Femur (tissue), 1 donor: ENCODE measurements at regions not wholly inside any gene's neighbourhood (a gene's known extent, or its start where the extent isn't known, plus 50 kb on each side); places are given as distances from the start of the nearest gene placed in this dataset.
A peak's percentile ranks its signal among the peaks of the same experiment; 100 is the strongest.

ENCODE experiments used
- DNase-seq: peaks from one replicate; pipeline ENCODE4 v3.0.0-alpha.2; 2017

GRCh38 chr3:40997711-40998519 lies 201.4 kb upstream of the CTNNB1 start:
- DNase-seq = no peak

DNA sequence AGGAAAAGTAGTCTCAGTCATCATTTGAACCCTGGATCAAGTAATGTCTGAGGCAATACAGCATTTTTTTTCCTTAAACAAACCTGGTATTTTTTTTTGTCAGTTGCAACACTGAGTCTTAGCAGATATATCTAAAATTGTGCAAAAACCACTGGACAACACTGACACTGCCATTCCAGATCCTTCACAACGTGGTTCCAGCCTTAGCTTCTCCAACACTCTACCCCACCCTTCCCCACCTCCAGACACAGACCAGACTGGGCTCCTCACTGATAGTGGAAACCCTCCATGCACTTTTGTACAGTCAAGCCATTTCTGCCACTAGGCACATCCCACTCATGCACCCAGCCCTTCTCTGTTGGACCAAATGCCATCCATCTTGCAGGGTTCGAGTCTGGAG lies 199.6 kb upstream of the CTNNB1 start:
- no peak for DNase-seq

DNA sequence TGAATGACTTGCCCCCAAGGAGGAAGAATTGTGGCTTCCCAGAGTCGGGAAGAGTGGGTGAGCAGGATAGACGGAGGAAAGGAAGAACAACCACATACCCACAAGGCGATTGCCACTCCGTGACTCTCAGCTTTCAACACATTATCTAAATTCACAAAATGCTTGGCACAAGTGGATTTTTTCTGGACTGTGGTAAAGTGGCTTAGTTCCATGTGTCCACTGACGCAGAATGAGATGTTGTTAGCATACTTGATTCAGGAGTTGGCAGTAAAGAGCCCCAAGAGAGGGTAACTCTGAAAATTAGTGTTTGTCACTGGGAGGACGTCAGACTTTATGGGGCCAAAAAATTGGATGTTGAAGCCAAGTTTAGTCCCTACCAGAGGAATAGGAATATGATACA lies 198.8 kb upstream of the CTNNB1 start:
- DNase-seq = peak; percentile 69

DNA sequence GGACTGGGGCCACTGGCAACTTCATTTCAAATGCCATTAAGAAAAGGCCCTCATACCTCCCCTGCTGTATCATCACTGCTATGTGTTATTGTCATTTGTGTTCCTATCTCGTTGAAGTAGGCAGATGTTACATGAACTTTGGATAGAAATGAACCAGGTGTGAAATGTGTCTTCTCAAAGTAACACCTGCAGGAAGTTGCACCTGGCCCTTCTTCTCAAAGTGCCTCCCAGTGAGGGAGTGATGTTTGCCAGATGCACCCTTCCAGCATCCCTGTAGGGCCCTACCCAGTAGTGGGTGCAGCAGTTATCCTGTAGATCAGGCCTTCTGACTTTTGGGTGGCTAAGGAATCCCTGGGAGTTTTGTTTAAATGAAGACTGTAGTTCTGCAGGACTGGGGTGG lies 197.7 kb upstream of the CTNNB1 start:
- no peak for DNase-seq

DNA sequence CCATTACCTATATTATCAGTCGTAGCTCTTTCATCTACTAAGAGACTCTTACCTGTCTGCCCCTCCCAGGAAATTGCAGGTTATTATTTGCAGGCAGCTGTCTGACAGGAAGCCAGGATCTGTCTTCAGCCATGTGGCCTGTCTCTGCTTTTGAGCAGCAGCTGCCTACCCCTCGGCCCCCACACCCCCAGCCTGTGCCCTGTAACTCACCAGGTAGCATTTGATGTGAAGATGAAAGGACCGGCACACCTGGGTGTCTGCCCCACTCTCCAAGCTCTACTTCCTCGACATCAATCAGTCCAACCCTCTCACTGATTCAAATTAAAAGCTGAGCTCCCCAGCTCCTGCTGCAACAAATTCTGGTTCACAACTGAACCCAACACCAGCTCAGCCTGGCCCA lies 197.2 kb upstream of the CTNNB1 start:
- DNase-seq = no peak

DNA sequence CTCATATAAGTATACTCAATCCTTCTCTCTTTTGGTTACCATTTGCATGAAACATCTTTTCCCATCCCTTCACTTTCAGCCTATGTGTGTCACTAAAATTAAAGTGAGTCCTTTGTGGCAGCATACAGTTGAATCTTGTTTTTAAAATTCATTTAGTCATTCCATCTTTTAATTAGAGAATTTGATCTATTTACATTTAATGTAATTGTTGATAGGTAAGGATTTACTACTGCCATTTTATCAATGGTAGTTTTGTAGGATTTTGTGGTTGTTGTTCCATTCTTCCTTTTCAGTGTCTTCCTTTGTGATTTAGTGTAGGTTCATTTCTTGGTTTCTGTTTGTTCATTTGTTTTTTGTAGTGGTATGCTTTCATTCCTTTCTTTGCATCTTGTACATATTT lies 191.9 kb upstream of the CTNNB1 start:
- DNase-seq = no peak

GRCh38 chr3:41011854-41012253 lies 187.5 kb upstream of the CTNNB1 start:
- DNase-seq = no peak

DNA sequence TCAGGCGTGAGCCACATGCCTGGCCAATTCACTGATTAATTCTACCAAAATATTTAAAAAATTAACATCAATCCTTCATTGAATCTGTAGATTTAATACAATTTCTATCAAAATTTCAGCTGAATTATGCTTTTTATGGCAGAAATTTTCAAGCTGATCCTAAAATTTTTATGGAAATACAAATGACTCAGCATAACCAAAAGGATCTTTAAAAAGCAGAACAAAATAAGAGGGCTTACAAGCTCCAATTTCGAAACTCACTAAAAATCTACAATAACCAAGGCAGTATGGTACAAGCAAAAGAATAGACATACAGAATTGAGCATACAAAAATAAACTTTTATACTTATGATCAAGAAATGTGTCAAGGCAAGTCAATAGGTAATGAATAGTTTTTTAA lies 180.4 kb upstream of the CTNNB1 start:
- no peak for DNase-seq

GRCh38 chr3:41024031-41024836 lies 175.1 kb upstream of the CTNNB1 start:
- no peak for DNase-seq

DNA sequence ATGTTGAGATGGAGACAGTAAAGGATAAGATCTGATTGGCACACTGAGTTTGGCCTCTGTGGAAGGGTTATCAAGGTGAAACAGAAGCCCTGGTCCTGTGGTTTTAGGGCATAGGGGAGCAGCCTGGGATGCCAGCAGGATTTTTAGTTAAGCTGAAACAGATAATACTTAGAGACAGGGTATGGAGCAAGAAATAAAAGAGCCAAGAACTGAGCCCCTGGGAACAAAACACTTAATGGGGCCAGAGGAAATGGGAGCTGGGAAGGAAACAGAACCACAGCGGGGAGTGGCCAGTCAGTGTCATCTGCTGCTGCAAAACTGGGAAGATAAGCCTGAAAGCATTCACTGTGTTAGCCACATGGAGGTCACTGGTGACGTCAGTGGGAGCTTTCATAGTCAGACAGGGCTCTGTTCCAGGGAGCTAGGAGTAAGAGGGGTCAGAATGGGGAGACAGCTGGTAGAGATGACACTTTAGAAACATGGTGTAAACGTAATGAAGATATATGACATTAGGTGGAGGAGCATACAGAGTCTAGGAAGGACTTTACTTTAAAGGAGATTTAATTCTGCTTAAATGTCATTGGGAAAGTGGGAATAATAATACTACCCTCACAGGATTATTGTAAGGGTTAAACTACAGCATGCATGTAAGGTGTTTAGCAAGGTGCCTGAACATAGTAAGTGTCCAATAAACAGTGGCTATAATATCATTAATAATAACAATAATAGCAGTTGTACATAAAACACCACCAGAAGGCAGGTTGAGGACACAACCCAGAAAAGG lies 172.7 kb upstream of the CTNNB1 start:
- DNase-seq = peak; percentile 74

DNA sequence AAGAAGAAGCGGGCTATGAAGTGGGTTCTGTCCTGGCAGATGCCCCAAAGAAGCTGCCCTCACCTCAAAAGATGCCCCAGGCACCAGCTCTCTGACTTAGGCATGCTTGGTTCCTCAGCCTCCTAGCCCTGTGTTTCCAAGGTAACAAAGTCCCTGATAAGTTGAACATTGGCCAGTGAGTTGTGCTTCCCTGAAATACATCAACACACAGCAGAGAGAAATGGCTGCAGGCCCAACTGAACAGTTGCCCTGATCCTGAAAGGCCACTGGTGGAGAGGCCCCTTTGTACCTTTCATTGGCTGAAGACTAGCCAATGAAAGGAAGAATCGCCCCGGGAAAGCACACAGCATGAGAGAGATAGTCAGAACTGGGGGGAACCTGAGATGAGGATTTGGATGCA lies 169.9 kb upstream of the CTNNB1 start:
- DNase-seq = no peak

DNA sequence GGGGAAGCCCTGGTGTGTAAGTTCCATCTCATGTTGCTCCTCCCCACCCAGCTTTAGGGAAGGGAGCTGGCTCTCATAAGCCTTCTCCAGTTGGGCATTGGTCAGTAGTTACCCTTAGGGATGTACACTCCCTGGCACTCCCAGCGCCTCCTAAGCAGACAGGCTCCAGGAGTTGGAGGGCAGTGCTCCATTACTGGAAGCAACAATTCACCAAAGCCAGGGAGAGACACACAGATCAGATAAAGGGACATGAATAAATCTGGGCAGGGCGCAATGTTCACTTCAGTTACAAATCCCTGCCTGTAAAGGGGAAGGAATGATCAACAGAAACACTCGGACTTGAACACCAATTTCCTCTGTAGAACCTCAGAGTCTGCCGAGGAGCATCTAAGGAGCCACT lies 169.1 kb upstream of the CTNNB1 start:
- DNase-seq = no peak

- DNase-seq = no peak
These were observed 167.9 kb upstream of the CTNNB1 start for GRCh38 chr3:41031401-41031800.

DNA sequence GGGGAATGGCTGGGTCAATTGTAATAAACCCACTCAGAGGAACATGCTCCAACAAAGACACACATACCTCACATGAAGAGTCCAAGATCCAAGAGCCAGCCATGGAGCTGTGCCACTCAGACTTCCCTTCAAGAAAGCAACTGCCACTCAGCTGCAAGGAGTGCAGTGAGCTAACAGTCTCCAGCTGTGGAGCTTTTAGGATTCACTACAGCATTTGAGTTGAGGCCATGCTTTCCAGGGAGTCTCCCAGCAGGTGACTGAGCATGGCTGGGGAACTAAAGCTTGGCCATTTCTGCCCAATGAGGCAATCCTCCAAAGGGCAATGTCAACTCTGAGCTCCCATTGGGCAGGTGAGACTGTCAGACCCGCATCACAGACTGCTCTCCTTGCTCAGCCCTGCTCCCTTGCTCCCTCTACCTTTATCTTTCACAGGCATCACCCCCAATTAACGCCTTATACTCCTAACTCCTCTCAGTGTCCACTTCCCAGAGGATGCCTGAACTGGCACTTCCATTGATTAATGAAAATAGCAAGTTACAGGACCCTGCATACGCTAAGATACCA lies 165.3 kb upstream of the CTNNB1 start:
- no peak for DNase-seq

DNA sequence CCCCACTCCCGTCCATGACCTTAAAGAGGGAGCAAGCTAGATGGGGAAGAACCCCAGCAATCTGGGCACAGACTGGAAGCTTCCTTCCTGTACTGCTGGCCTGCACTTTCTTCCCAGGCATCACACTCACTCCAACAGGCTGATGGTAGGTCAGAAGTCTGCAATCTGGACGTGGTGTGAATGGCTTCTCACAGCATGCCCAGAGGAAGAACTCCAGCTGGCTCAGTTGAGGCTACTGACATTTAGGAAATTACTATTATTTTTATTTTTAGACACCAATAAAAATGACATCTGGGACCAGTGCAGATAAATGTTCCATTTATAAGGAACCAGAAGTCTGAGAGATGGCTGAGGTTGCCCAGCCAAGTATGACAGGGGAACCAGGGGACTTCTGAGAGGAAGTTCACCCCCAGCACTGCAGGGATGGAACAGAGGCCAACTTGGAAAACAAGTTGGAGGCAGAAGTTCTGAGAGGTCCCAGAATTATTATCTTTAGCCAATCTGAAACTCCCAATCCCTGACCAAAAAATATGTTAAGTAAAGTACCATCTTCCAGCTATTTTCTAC lies 163.8 kb upstream of the CTNNB1 start:
- no peak for DNase-seq

- no peak for DNase-seq
These were observed 161.5 kb upstream of the CTNNB1 start for GRCh38 chr3:41037651-41038334.

GRCh38 chr3:41040256-41040655 lies 159.0 kb upstream of the CTNNB1 start:
- no peak for DNase-seq

GRCh38 chr3:41041462-41041861 lies 157.8 kb upstream of the CTNNB1 start:
- no peak for DNase-seq

GRCh38 chr3:41041899-41042298 lies 157.4 kb upstream of the CTNNB1 start:
- no peak for DNase-seq

DNA sequence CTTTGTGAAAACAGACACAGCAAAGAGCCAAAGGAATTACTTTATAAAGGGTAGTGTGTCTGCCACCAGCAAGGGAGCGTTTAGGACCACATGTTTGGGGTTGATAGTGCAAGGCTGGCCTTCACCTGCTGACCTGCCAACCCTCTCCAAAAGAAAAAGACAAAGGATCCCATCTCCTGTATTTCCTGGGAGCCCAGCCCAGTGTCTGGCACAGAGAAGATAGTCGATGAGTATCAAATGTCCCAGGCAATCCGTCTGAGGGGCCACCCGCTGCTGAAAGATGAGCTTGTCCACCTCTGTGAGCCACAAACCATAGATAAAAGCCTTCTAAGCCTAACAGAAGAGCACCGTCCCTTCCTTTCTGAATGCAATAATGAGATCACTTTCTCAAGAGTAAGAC lies 154.8 kb upstream of the CTNNB1 start:
- no peak for DNase-seq

DNA sequence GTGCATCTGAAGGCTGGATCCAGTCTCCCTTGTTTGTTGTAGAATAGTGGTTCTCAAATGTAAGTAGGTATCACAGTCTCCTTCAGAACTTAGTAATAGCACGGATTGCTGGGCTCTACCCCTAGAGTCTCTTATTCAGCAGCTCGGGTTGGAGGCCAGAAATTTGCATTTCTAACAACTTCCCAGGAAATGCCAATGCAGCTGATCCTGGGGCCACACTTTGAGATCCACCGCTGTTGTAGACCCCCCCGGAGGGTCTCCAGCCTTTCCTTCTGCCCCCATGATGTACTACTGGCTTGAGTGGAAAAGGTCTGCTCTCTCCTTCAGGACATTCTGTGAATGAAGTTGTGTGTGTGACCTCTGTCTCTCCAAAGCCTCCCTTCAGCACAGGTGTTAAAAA lies 153.8 kb upstream of the CTNNB1 start:
- DNase-seq = no peak

DNA sequence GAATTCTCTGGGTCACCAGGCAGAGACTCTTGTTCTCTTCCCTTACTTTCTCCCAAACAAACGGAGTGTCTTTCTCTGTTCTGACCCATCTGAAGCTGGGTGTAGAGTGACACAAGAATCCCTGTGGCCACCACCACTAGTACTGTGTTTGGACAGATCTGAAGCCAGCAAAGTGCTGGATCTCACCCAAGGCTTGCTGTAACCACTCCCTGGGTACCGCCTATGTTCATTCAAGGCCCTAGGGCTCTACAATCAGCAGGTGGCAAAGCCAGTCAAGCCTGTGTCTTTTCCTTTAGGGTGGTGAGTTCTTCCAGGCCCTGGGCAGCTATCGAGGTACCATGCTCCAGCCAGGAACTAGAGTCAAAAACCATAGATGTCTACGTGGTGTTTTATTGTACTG lies 149.2 kb upstream of the CTNNB1 start:
- no peak for DNase-seq
